Effector memory CD4-positive, alpha-beta T cell (primary cell): ENCODE measurements at regions not wholly inside any gene's neighbourhood (a gene's known extent, or its start where the extent isn't known, plus 50 kb on each side); places are given as distances from the start of the nearest gene placed in this dataset.

Experiments used
- DNase-seq, 3 donors: peaks; one replicate each; pipeline ENCODE4 v3.0.0-alpha.2; 2020
- H3K27ac ChIP-seq: 2 replicates; pipeline ENCODE4 v1.7.0; 2013; ENCODE audit warnings: mild to moderate bottlenecking, low read length, moderate library complexity; ENCODE audit not compliant: insufficient read depth, poor library complexity, severe bottlenecking
- H3K27me3 ChIP-seq: replicated peaks from 2 replicates; pipeline ENCODE4 v1.7.0; 2013; ENCODE audit warnings: mild to moderate bottlenecking, low read length; ENCODE audit not compliant: insufficient read depth, control insufficient read depth, poor library complexity, severe bottlenecking
- H3K36me3 ChIP-seq: 2 replicates; pipeline ENCODE4 v1.7.0; 2013; ENCODE audit warnings: mild to moderate bottlenecking, low read length, moderate library complexity; ENCODE audit not compliant: control insufficient read depth, insufficient read depth
- H3K4me1 ChIP-seq: 2 replicates; pipeline ENCODE4 v1.7.0; 2013; ENCODE audit warnings: low read length, mild to moderate bottlenecking; ENCODE audit not compliant: control insufficient read depth, insufficient read depth, poor library complexity, severe bottlenecking
- H3K4me3 ChIP-seq: 2 replicates; pipeline ENCODE4 v1.7.0; 2013; ENCODE audit warnings: low read length, low read depth, mild to moderate bottlenecking; ENCODE audit not compliant: insufficient read depth, poor library complexity, severe bottlenecking
- H3K9me3 ChIP-seq: 2 replicates; pipeline ENCODE4 v1.7.0; 2013; ENCODE audit warnings: mild to moderate bottlenecking, low read length, moderate library complexity; ENCODE audit not compliant: control insufficient read depth

GRCh38 chr3:187913617-187914033 is 168.4 kb upstream of the BCL6 start:
- Histone ChIP-seq H3K27ac (no peak overlapping the region), H3K27me3 (no peaks in the 10 kb centered on the region), H3K4me3 (no peak overlapping the region), H3K9me3 (no peaks in the 10 kb centered on the region), H3K4me1 (peaks cover 5% of the 10 kb centered on the region), H3K36me3 (no peaks in the 10 kb centered on the region)
- no peak for DNase-seq

- no peak overlapping the region for H3K4me3 ChIP-seq
- H3K36me3 ChIP-seq: no peaks in the 10 kb centered on the region
- no peaks in the 10 kb centered on the region for H3K27me3 ChIP-seq
- H3K4me1 ChIP-seq: peaks cover 10% of the 10 kb centered on the region
- no peak overlapping the region for H3K27ac ChIP-seq
- no peaks in the 10 kb centered on the region for H3K9me3 ChIP-seq
- no peak for DNase-seq
Measured at GRCh38 chr3:187914231-187914630, 169.0 kb upstream of the BCL6 start.

DNA sequence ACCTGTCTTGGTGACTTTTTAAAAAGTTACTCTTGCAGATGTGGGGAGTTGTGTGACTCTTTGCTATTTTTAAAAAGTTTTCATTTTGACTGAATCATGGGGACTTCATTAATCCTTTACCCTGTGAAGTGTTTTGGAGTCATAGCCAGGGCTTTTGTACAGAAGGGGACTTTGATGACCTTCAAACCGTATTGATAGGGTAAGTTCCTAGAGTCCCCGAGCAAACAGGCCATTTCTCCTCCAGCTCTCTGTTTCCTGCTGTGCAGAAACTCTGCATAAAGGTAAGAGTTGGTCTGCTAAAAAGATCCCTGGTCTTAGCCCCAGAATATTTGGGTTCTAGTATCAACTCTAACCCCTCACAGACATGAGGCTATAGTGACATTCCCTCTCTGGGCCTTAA is 170.8 kb upstream of the BCL6 start:
- Histone ChIP-seq H3K4me3 (no peak overlapping the region), H3K9me3 (no peaks in the 10 kb centered on the region), H3K27ac (no peak overlapping the region), H3K27me3 (no peaks in the 10 kb centered on the region), H3K36me3 (no peaks in the 10 kb centered on the region), H3K4me1 (peaks cover 16% of the 10 kb centered on the region)
- DNase-seq: no peak

- no peaks in the 10 kb centered on the region for H3K27me3 ChIP-seq
- no peaks in the 10 kb centered on the region for H3K36me3 ChIP-seq
- no peak overlapping the region for H3K4me3 ChIP-seq
- H3K4me1 ChIP-seq: peaks cover 16% of the 10 kb centered on the region
- no peak overlapping the region for H3K27ac ChIP-seq
- DNase-seq: no peak
- no peaks in the 10 kb centered on the region for H3K9me3 ChIP-seq
Measured at GRCh38 chr3:187918081-187918644, 172.9 kb upstream of the BCL6 start.

- peaks cover 16% of the 10 kb centered on the region for H3K4me1 ChIP-seq
- DNase-seq: peak; percentile 41 to 60 (median 47)
- peak overlapping the region; percentile 37 for H3K4me3 ChIP-seq
- H3K36me3 ChIP-seq: no peaks in the 10 kb centered on the region
- no peaks in the 10 kb centered on the region for H3K27me3 ChIP-seq
- H3K9me3 ChIP-seq: no peaks in the 10 kb centered on the region
- peak overlapping the region; percentile 47 for H3K27ac ChIP-seq
Measured at GRCh38 chr3:187919048-187919447, 173.8 kb upstream of the BCL6 start.

- DNase-seq: no peak
- Histone ChIP-seq H3K36me3 (no peaks in the 10 kb centered on the region), H3K4me3 (peak overlapping the region; percentile 37), H3K9me3 (peaks cover 1% of the 10 kb centered on the region), H3K27ac (peak overlapping the region; percentile 47), H3K4me1 (peaks cover 16% of the 10 kb centered on the region), H3K27me3 (no peaks in the 10 kb centered on the region)
Measured at GRCh38 chr3:187919544-187919943, 174.3 kb upstream of the BCL6 start.

DNA sequence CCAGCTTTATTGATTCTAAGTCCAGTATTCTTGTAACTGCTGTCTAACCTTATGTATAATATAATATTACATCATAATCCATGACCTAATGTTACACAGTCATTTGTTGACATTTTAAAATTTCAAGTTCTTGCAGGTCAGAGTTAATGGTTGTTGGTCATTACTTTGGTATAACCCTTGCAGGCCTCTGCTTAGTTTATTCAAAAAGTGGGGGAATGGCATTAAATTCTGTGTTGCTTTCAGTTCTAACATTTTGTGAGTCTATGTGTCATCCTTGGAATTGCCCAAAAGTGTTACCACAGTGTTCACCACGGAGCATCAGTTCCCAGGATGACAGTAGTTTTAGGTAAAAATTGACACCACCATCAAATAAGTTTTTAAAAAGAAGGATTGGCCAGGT is 174.8 kb upstream of the BCL6 start:
- Histone ChIP-seq H3K9me3 (peaks cover 6% of the 10 kb centered on the region), H3K4me1 (peaks cover 16% of the 10 kb centered on the region), H3K27me3 (no peaks in the 10 kb centered on the region), H3K4me3 (no peak overlapping the region), H3K36me3 (no peaks in the 10 kb centered on the region), H3K27ac (no peak overlapping the region)
- no peak for DNase-seq

DNA sequence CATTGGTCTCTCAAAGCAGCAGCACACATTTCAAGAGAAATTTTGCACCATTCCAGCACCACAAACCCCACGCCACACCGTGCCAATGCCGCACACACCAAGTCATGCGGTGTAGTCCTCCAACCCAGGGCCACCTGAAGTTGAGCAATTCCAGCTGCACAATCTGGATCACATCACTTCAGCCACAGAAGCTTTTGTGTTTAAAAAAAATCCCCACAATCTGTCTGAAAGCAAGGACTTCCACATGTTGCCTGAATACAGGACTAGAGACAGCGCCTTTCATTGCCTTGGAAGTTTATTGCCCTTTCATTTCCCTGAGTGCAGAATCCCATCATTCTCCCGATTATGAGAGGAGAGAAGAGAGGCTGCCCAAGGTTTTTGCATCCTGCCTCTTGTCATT is 175.6 kb upstream of the BCL6 start:
- Histone ChIP-seq H3K4me1 (peaks cover 16% of the 10 kb centered on the region), H3K4me3 (no peak overlapping the region), H3K9me3 (peaks cover 7% of the 10 kb centered on the region), H3K27me3 (no peaks in the 10 kb centered on the region), H3K27ac (no peak overlapping the region), H3K36me3 (no peaks in the 10 kb centered on the region)
- DNase-seq: no peak

DNA sequence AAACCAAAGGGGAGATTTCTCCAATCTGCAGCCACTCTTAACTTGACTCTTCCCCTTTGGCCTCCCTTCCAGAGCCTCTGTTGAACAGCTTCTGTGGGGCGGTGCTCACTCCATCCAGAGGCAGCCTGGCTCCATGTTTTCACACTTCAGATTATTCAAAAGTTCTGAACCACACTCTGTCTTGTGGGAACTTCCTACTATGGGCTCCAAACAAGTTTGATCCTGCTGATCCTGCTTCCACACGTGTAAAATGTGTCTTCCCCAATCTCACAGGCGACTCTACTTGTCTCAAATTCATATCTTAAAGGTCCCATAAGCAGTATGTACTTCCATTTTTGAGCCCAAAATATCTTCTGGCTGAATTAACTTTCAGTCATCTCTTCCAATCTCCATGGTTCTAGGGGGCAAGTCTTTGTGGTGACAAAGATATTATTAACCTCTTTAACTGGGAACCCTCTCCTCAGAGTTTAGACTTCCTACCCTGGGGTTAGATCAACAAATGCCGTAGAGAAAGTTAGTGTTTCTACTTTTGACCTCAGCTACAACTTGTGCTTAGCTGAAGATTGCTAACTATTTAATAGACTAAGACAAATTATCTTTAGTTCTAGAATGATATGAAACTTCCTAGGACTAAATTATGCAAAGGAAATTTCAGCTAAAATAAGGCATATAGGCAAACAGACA is 176.3 kb upstream of the BCL6 start:
- Histone ChIP-seq H3K27me3 (no peaks in the 10 kb centered on the region), H3K4me1 (peaks cover 16% of the 10 kb centered on the region), H3K36me3 (no peaks in the 10 kb centered on the region), H3K27ac (no peak overlapping the region), H3K9me3 (peaks cover 7% of the 10 kb centered on the region), H3K4me3 (no peak overlapping the region)
- no peak for DNase-seq

DNA sequence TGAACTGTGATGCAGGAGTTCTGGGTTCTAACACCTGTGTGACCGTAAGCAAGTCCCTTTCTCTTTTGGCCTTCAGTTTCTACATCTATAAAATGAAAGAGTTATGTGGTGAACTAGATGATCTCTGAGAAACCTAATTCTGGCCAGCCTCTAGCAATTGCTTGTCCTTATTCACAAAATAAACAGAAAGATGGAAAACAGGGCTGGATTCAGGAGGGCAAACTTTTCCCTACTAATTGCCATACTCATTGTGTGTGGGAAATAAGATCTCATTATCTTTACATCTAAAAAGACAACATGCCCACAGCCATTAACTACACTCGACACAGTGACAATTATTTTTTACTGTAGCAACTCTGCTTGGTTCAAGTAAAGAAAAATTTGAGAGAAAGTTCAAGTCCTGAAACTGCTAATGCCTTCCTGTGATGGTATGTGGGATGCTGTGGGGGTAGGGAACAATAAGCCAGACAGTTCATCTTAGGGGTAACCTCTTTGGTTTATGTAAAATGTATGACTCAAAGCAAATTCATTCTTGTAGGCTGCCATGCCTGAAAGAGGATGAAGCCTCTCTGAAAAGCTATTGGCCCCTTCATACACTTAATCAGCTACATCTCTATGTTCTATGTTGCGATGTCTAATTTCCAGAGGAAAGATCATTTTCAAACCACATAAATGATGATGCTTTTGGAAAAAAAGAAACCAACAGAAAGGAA is 177.6 kb upstream of the BCL6 start:
- Histone ChIP-seq H3K36me3 (no peaks in the 10 kb centered on the region), H3K4me1 (peaks cover 16% of the 10 kb centered on the region), H3K4me3 (no peak overlapping the region), H3K9me3 (peaks cover 7% of the 10 kb centered on the region), H3K27me3 (no peaks in the 10 kb centered on the region), H3K27ac (no peak overlapping the region)
- DNase-seq: no peak
